GM21529 (cell line): ENCODE measurements at regions not wholly inside any gene's neighbourhood (a gene's known extent, or its start where the extent isn't known, plus 50 kb on each side); places are given as distances from the start of the nearest gene placed in this dataset.
"Not testable (repeated sequence)": the region's sequence is repeated elsewhere in the genome, so short reads cannot be mapped to it uniquely, and the experiment has no call there.

Experiments used
- ATAC-seq: cut with Tn5 transposase; IDR thresholded peaks from one replicate; pipeline ENCODE4 v1.9.1; 2021; ENCODE audit not compliant: unreplicated experiment

- no peak for ATAC-seq
Observed at GRCh38 chr1:219323426-219323825, 149.7 kb downstream of the LYPLAL1 start.

- no peak for ATAC-seq
Observed at GRCh38 chr1:219322766-219323165, 149.1 kb downstream of the LYPLAL1 start.

GRCh38 chr1:219320563-219320962, 146.9 kb downstream of the LYPLAL1 start:
- ATAC-seq = not testable (repeated sequence)

- no peak for ATAC-seq
Observed at GRCh38 chr1:219318826-219319225, 145.1 kb downstream of the LYPLAL1 start.

GRCh38 chr1:219317762-219318353, 144.2 kb downstream of the LYPLAL1 start:
- peak; percentile 85 for ATAC-seq

- no peak for ATAC-seq
Observed at GRCh38 chr1:219316066-219316465, 142.4 kb downstream of the LYPLAL1 start.

- ATAC-seq = no peak
Observed at GRCh38 chr1:219313961-219314360, 140.3 kb downstream of the LYPLAL1 start.

- no peak for ATAC-seq
Observed at GRCh38 chr1:219312967-219313366, 139.3 kb downstream of the LYPLAL1 start.

GRCh38 chr1:219310181-219310728, 136.6 kb downstream of the LYPLAL1 start:
- ATAC-seq = no peak

GRCh38 chr1:219308367-219308766, 134.7 kb downstream of the LYPLAL1 start:
- no peak for ATAC-seq

GRCh38 chr1:219304227-219305226, 130.8 kb downstream of the LYPLAL1 start:
- ATAC-seq = no peak

GRCh38 chr1:219302697-219303096, 129.0 kb downstream of the LYPLAL1 start:
- no peak for ATAC-seq

GRCh38 chr1:219299420-219299819, 125.7 kb downstream of the LYPLAL1 start:
- ATAC-seq = no peak

GRCh38 chr1:219298571-219299148, 125.0 kb downstream of the LYPLAL1 start:
- ATAC-seq = no peak

- ATAC-seq = no peak
Observed at GRCh38 chr1:219296430-219297355, 123.0 kb downstream of the LYPLAL1 start.

- ATAC-seq = no peak
Observed at GRCh38 chr1:219294251-219294650, 120.6 kb downstream of the LYPLAL1 start.

GRCh38 chr1:219293410-219293809, 119.7 kb downstream of the LYPLAL1 start:
- no peak for ATAC-seq

GRCh38 chr1:219292999-219293398, 119.3 kb downstream of the LYPLAL1 start:
- ATAC-seq = no peak

- ATAC-seq = no peak
Observed at GRCh38 chr1:219292341-219292740, 118.7 kb downstream of the LYPLAL1 start.

GRCh38 chr1:219289171-219289570, 115.5 kb downstream of the LYPLAL1 start:
- no peak for ATAC-seq
